ENCODE measurements at regions not wholly inside any gene's neighbourhood (a gene's known extent, or its start where the extent isn't known, plus 50 kb on each side); places are given as distances from the start of the nearest gene placed in this dataset.
"Not testable (repeated sequence)": the region's sequence is repeated elsewhere in the genome, so short reads cannot be mapped to it uniquely, and the experiment has no call there.

DNA sequence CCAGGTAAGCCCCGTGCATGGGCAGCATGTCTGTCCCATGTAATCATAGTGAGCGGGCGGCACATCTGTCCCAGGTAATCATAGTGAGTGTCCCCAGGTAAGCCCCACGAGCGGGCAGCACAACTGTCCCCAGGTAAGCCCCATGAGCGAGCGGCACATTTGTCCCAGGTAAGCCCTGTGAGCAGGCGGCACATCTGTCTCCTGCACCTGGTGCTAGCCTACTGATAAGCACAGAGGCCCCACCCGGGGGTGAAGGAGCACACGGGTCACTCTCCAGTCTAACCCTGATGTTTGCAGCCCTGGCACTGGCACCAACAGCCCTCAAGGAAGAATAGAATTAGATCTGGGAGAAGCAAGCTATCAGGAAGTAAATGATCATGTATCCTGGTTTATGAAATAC, 99.2 kb downstream of the ATP6V0E2 start:
- TF ChIP-seq CTCF (IDR thresholded peaks at IDR 0.05; ENCODE audit: borderline replicate concordance, extremely low read depth, low read length, poor library complexity, severe bottlenecking); EZH2 (IDR thresholded peaks at IDR 0.05; ENCODE audit: borderline replicate concordance, low read depth, low read length, severe bottlenecking): not testable (repeated sequence)
